Upper lobe of right lung (tissue), 1 donor: ENCODE measurements at regions not wholly inside any gene's neighbourhood (a gene's known extent, or its start where the extent isn't known, plus 50 kb on each side); places are given as distances from the start of the nearest gene placed in this dataset.

ENCODE experiments used
- ATAC-seq: fragments of 200-7000 bp; cut with Tn5 transposase; one replicate; pipeline ENCODE4 v1.9.1; 2020; ENCODE audit warnings: mild to moderate bottlenecking, moderate library complexity
- DNase-seq: peaks from one replicate; pipeline ENCODE4 v3.0.0-alpha.2; 2020
- H3K27ac ChIP-seq: fragments of 200-600 bp; one replicate; pipeline ENCODE4 v1.8.0; 2022
- H3K27me3 ChIP-seq: fragments of 200-600 bp; one replicate; pipeline ENCODE4 v1.8.0; 2022; ENCODE audit warnings: mild to moderate bottlenecking
- H3K36me3 ChIP-seq: fragments of 200-600 bp; one replicate; pipeline ENCODE4 v1.8.0; 2022
- H3K4me1 ChIP-seq: fragments of 200-600 bp; one replicate; pipeline ENCODE4 v1.8.0; 2022
- H3K4me3 ChIP-seq: fragments of 200-600 bp; one replicate; pipeline ENCODE4 v1.8.0; 2022; ENCODE audit warnings: mild to moderate bottlenecking
- H3K9me3 ChIP-seq: fragments of 200-600 bp; one replicate; pipeline ENCODE4 v1.8.0; 2022
- CTCF ChIP-seq: fragments of 200-600 bp; IDR thresholded peaks from one replicate; pipeline ENCODE4 v1.8.0; 2022; ENCODE audit warnings: antibody characterized with exemption
- intact Hi-C: fragments of 100-400 bp; cut with DNase I; formaldehyde crosslinking; loops from one replicate; pipeline ENCODE4 v1.11.0; 2022
- donor health status: DM: no; HTN: yes; CAD: no; lungs with severe emphysema.

- intact Hi-C loops: no loop called here
- Histone ChIP-seq H3K4me1 (no peaks in the 10 kb centered on the region), H3K27ac (no peak overlapping the region), H3K27me3 (no peaks in the 10 kb centered on the region), H3K9me3 (no peaks in the 10 kb centered on the region), H3K4me3 (no peak overlapping the region), H3K36me3 (no peaks in the 10 kb centered on the region)
- peak; percentile 55 for ATAC-seq
- DNase-seq: no peak
- no peak for TF ChIP-seq CTCF
These were observed 126.1 kb downstream of the SEC14L1 start for GRCh38 chr17:77266891-77267341.

GRCh38 chr17:77269696-77270681, 129.2 kb downstream of the SEC14L1 start:
- TF ChIP-seq CTCF: no peak
- Histone ChIP-seq H3K27ac (no peak overlapping the region), H3K9me3 (no peaks in the 10 kb centered on the region), H3K27me3 (no peaks in the 10 kb centered on the region), H3K4me3 (no peak overlapping the region), H3K36me3 (no peaks in the 10 kb centered on the region), H3K4me1 (no peaks in the 10 kb centered on the region)
- no peak for DNase-seq
- ATAC-seq: no peak
- intact Hi-C loops: no loop called here

GRCh38 chr17:77271411-77271810, 130.6 kb downstream of the SEC14L1 start:
- Histone ChIP-seq H3K27me3 (no peaks in the 10 kb centered on the region), H3K9me3 (no peaks in the 10 kb centered on the region), H3K4me1 (no peaks in the 10 kb centered on the region), H3K27ac (no peak overlapping the region), H3K4me3 (no peak overlapping the region), H3K36me3 (no peaks in the 10 kb centered on the region)
- no peak for ATAC-seq
- DNase-seq: no peak
- intact Hi-C loops: no loop called here
- TF ChIP-seq CTCF: no peak

- DNase-seq (no peak), ATAC-seq (peak; percentile 43)
- H3K36me3 ChIP-seq: no peaks in the 10 kb centered on the region
- no peak overlapping the region for H3K27ac ChIP-seq
- intact Hi-C loops: no loop called here
- no peak for TF ChIP-seq CTCF
- no peaks in the 10 kb centered on the region for H3K9me3 ChIP-seq
- H3K27me3 ChIP-seq: no peaks in the 10 kb centered on the region
- no peaks in the 10 kb centered on the region for H3K4me1 ChIP-seq
- H3K4me3 ChIP-seq: no peak overlapping the region
These were observed 132.8 kb downstream of the SEC14L1 start for GRCh38 chr17:77273397-77274085.

- DNase-seq (no peak), ATAC-seq (peak; percentile 56)
- H3K27me3 ChIP-seq: no peaks in the 10 kb centered on the region
- intact Hi-C loops: no loop called here
- TF ChIP-seq CTCF: no peak
- no peak overlapping the region for H3K27ac ChIP-seq
- no peaks in the 10 kb centered on the region for H3K4me1 ChIP-seq
- no peaks in the 10 kb centered on the region for H3K9me3 ChIP-seq
- H3K4me3 ChIP-seq: no peak overlapping the region
- no peaks in the 10 kb centered on the region for H3K36me3 ChIP-seq
These were observed 133.5 kb downstream of the SEC14L1 start for GRCh38 chr17:77274096-77274845.
